ENCODE measurements at regions not wholly inside any gene's neighbourhood (a gene's known extent, or its start where the extent isn't known, plus 50 kb on each side); places are given as distances from the start of the nearest gene placed in this dataset.

- TF ChIP-seq POLR2A (IDR thresholded peaks at IDR 0.05; ENCODE audit: low read depth) (no peak), CTCF (IDR thresholded peaks at IDR 0.05) (no peak), POLR2AphosphoS5 (IDR thresholded peaks at IDR 0.05) (no peak)
These were observed 331.3 kb upstream of the DEFB112 start for GRCh38 chr6:50381099-50381415.
